Hepatocyte (in vitro differentiated cells): ENCODE measurements at regions not wholly inside any gene's neighbourhood (a gene's known extent, or its start where the extent isn't known, plus 50 kb on each side); places are given as distances from the start of the nearest gene placed in this dataset.

ENCODE experiments used
- DNase-seq: peaks from one replicate; pipeline ENCODE4 v3.0.0-alpha.2; 2016; ENCODE audit warnings: low spot score
- H2AFZ ChIP-seq: fragments of 200-600 bp; sonication (generic); 2 replicates; pipeline ENCODE4 v1.6.0; 2016; ENCODE audit warnings: antibody characterized with exemption, mild to moderate bottlenecking
- H3K27ac ChIP-seq: fragments of 200-600 bp; sonication (generic); 2 replicates; pipeline ENCODE4 v1.5.1; 2016; ENCODE audit warnings: mild to moderate bottlenecking
- H3K27me3 ChIP-seq: fragments of 200-600 bp; sonication (generic); 2 replicates; pipeline ENCODE4 v1.6.1; 2016
- H3K36me3 ChIP-seq: fragments of 200-600 bp; sonication (generic); replicated peaks from 2 replicates; pipeline ENCODE4 v1.5.1; 2016; ENCODE audit warnings: low read depth; ENCODE audit not compliant: insufficient read depth
- H3K4me1 ChIP-seq: fragments of 200-600 bp; sonication (generic); 2 replicates; pipeline ENCODE4 v1.5.1; 2016; ENCODE audit warnings: mild to moderate bottlenecking, moderate library complexity; ENCODE audit not compliant: insufficient read depth
- H3K4me2 ChIP-seq: fragments of 200-600 bp; sonication (generic); 2 replicates; pipeline ENCODE4 v1.6.0; 2016
- H3K4me3 ChIP-seq: fragments of 200-600 bp; sonication (generic); 2 replicates; pipeline ENCODE4 v1.5.1; 2016; ENCODE audit warnings: mild to moderate bottlenecking
- H3K79me2 ChIP-seq: fragments of 200-600 bp; sonication (generic); 2 replicates; pipeline ENCODE4 v1.6.0; 2017; ENCODE audit warnings: mild to moderate bottlenecking
- H3K9me2 ChIP-seq: fragments of 200-600 bp; sonication (generic); replicated peaks from 2 replicates; pipeline ENCODE4 v1.6.0; 2017; ENCODE audit warnings: mild to moderate bottlenecking; ENCODE audit not compliant: insufficient read depth
- H3K9me3 ChIP-seq: fragments of 200-600 bp; sonication (generic); 2 replicates; pipeline ENCODE4 v1.5.1; 2016; ENCODE audit warnings: low read depth, mild to moderate bottlenecking
- H4K20me1 ChIP-seq: fragments of 200-600 bp; sonication (generic); 2 replicates; pipeline ENCODE4 v1.6.0; 2016; ENCODE audit warnings: mild to moderate bottlenecking; ENCODE audit not compliant: insufficient read depth, poor library complexity, severe bottlenecking
- CTCF ChIP-seq: fragments of 200-600 bp; sonication (generic); IDR thresholded peaks from 2 replicates; pipeline ENCODE4 v1.5.1; 2016; ENCODE audit warnings: antibody characterized with exemption, mild to moderate bottlenecking; ENCODE audit not compliant: poor library complexity
- EZH2 ChIP-seq: fragments of 200-600 bp; sonication (generic); IDR thresholded peaks from 2 replicates; pipeline ENCODE4 v1.6.1; 2016; ENCODE audit warnings: antibody characterized with exemption, mild to moderate bottlenecking, borderline replicate concordance
- EZH2phosphoT487 ChIP-seq: fragments of 200-600 bp; sonication (generic); IDR thresholded peaks from one replicate; pipeline ENCODE4 v1.6.1; 2018; ENCODE audit warnings: antibody characterized with exemption, mild to moderate bottlenecking, low read depth, moderate library complexity; ENCODE audit not compliant: unreplicated experiment, severe bottlenecking
- WGBS: methylation state at CpG from one replicate; pipeline ENCODE4 v1.1.6; 2016; ENCODE audit warnings: low lambda C conversion rate; ENCODE audit errors: missing lambda C conversion rate; 5-methylcytosine and 5-hydroxymethylcytosine counted together

- H3K4me3 ChIP-seq: no peak overlapping the region
- no peak overlapping the region for H2AFZ ChIP-seq
- H3K36me3 ChIP-seq: no peaks in the 10 kb centered on the region
- TF ChIP-seq CTCF: no peak
- TF ChIP-seq EZH2: no peak
- TF ChIP-seq EZH2phosphoT487: no peak
- 58% methylated on average over 6 of the region's 6 CpGs for WGBS
- peaks cover 5% of the 10 kb centered on the region for H3K4me1 ChIP-seq
- peak overlapping the region; percentile 54 for H3K27ac ChIP-seq
- DNase-seq: peak; percentile 50
- no peaks in the 10 kb centered on the region for H4K20me1 ChIP-seq
- H3K9me3 ChIP-seq: no peaks in the 10 kb centered on the region
- peak overlapping the region; percentile 19 for H3K4me2 ChIP-seq
- no peaks in the 10 kb centered on the region for H3K27me3 ChIP-seq
- no peaks in the 10 kb centered on the region for H3K79me2 ChIP-seq
- no peaks in the 10 kb centered on the region for H3K9me2 ChIP-seq
Measured at GRCh38 chr13:30033681-30034457, 183.5 kb upstream of the UBL3 start.

- H3K27ac ChIP-seq: no peak overlapping the region
- H4K20me1 ChIP-seq: no peaks in the 10 kb centered on the region
- H3K4me1 ChIP-seq: no peaks in the 10 kb centered on the region
- WGBS: 95% methylated on average over 4 of the region's 4 CpGs
- H3K9me2 ChIP-seq: no peaks in the 10 kb centered on the region
- H3K4me2 ChIP-seq: no peak overlapping the region
- H3K36me3 ChIP-seq: no peaks in the 10 kb centered on the region
- no peaks in the 10 kb centered on the region for H3K9me3 ChIP-seq
- H3K79me2 ChIP-seq: no peaks in the 10 kb centered on the region
- DNase-seq: no peak
- H3K27me3 ChIP-seq: no peaks in the 10 kb centered on the region
- no peak for TF ChIP-seq CTCF
- TF ChIP-seq EZH2phosphoT487: no peak
- no peak for TF ChIP-seq EZH2
- no peak overlapping the region for H3K4me3 ChIP-seq
- no peak overlapping the region for H2AFZ ChIP-seq
Measured at GRCh38 chr13:30032263-30032662, 181.8 kb upstream of the UBL3 start.

GRCh38 chr13:30031488-30031887, 181.1 kb upstream of the UBL3 start:
- Histone ChIP-seq H3K27me3 (no peaks in the 10 kb centered on the region), H4K20me1 (no peaks in the 10 kb centered on the region), H3K4me2 (no peak overlapping the region), H3K27ac (no peak overlapping the region), H3K9me2 (no peaks in the 10 kb centered on the region), H3K9me3 (no peaks in the 10 kb centered on the region), H3K79me2 (no peaks in the 10 kb centered on the region), H3K4me3 (no peak overlapping the region), H3K4me1 (peaks cover 5% of the 10 kb centered on the region), H3K36me3 (no peaks in the 10 kb centered on the region), H2AFZ (no peak overlapping the region)
- DNase-seq: no peak
- WGBS: 90% methylated on average over 5 of the region's 5 CpGs
- TF ChIP-seq EZH2phosphoT487: no peak
- TF ChIP-seq CTCF: no peak
- no peak for TF ChIP-seq EZH2
